ENCODE measurements at regions not wholly inside any gene's neighbourhood (a gene's known extent, or its start where the extent isn't known, plus 50 kb on each side); places are given as distances from the start of the nearest gene placed in this dataset.
"Not testable (repeated sequence)": the region's sequence is repeated elsewhere in the genome, so short reads cannot be mapped to it uniquely, and the experiment has no call there.

- DNase-seq (ENCODE audit: low spot score): not testable (repeated sequence)
Measured at GRCh38 chr2:66632882-66633281, 198.0 kb downstream of the MEIS1 start.

- DNase-seq (ENCODE audit: low spot score): no peak
- no peak for TF ChIP-seq CTCF (IDR thresholded peaks at IDR 0.05; ENCODE audit: extremely low read depth, missing control alignments)
Measured at GRCh38 chr2:66633631-66634030, 198.7 kb downstream of the MEIS1 start.

- TF ChIP-seq CTCF (IDR thresholded peaks at IDR 0.05; ENCODE audit: extremely low read depth, missing control alignments): no peak
- DNase-seq (ENCODE audit: low spot score): no peak
Measured at GRCh38 chr2:66634784-66635183, 199.9 kb downstream of the MEIS1 start.

GRCh38 chr2:66641685-66642084 lies 206.8 kb downstream of the MEIS1 start:
- TF ChIP-seq CTCF (IDR thresholded peaks at IDR 0.05; ENCODE audit: extremely low read depth, missing control alignments): no peak
- no peak for DNase-seq (ENCODE audit: low spot score)

GRCh38 chr2:66648081-66648480 lies 213.2 kb downstream of the MEIS1 start:
- DNase-seq (ENCODE audit: low spot score): not testable (repeated sequence)

GRCh38 chr2:66649006-66649405 lies 214.1 kb downstream of the MEIS1 start:
- no peak for DNase-seq (ENCODE audit: low spot score)
- TF ChIP-seq CTCF (IDR thresholded peaks at IDR 0.05; ENCODE audit: extremely low read depth, missing control alignments): no peak

- DNase-seq (ENCODE audit: low spot score): no peak
- TF ChIP-seq CTCF (IDR thresholded peaks at IDR 0.05; ENCODE audit: extremely low read depth, missing control alignments): no peak
Measured at GRCh38 chr2:66651295-66651694, 216.4 kb downstream of the MEIS1 start.

GRCh38 chr2:66660804-66661203 lies 225.9 kb downstream of the MEIS1 start:
- DNase-seq (ENCODE audit: low spot score): no peak
- no peak for TF ChIP-seq CTCF (IDR thresholded peaks at IDR 0.05; ENCODE audit: extremely low read depth, missing control alignments)
